Erythroblast (primary cell): ENCODE measurements at regions not wholly inside any gene's neighbourhood (a gene's known extent, or its start where the extent isn't known, plus 50 kb on each side); places are given as distances from the start of the nearest gene placed in this dataset.

Experiments used
- GATA1 ChIP-seq: IDR thresholded peaks from 2 replicates; pipeline ENCODE4 v1.6.1; 2011; ENCODE audit warnings: low read depth, mild to moderate bottlenecking, control low read depth, low read length, moderate library complexity
- POLR2A ChIP-seq: IDR thresholded peaks from 2 replicates; pipeline ENCODE4 v1.6.1; 2011; ENCODE audit warnings: mild to moderate bottlenecking, low read length

DNA sequence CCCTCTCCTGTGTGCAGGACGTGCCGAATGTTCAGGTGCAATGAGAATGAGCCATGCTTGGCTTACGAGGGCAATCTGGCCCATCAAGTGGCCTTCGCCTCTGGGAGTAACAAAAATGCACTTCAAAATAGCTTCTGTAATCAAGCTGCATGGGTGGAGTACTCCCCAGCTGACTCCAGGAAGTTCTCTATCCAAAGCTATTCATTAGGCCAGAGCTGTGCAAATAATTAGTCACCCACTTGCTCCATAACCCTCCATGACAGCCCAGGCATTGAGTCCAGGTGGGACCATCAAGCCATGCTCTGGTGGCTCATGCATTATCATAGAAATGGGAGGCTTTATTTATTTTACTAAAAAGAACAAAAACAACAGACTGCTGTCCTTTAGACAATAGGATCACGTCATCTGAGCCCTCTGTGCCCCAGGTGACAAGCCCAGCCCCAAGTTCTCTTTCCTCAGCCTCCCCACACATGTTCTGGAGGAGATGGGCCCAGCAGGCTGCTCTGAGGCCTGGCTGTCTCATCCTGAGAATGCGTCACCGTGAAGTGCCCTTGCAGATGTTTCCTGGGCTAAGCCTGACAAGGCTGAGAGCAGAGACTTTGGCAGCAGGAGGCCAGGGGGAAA lies 244.7 kb downstream of the ETS1 start:
- TF ChIP-seq POLR2A: no peak
- TF ChIP-seq GATA1: no peak
